GM21717 (cell line): ENCODE measurements at regions not wholly inside any gene's neighbourhood (a gene's known extent, or its start where the extent isn't known, plus 50 kb on each side); places are given as distances from the start of the nearest gene placed in this dataset.
A peak's percentile ranks its signal among the peaks of the same experiment; 100 is the strongest.

ENCODE experiments used
- ATAC-seq: cut with Tn5 transposase; IDR thresholded peaks from one replicate; pipeline ENCODE4 v1.9.1; 2021; ENCODE audit warnings: mild to moderate bottlenecking, moderate library complexity; ENCODE audit not compliant: unreplicated experiment

- ATAC-seq, result no peak
Measured at GRCh38 chr6:153662982-153663381, 376.1 kb upstream of the OPRM1 start.

GRCh38 chr6:153645326-153645725 lies 393.7 kb upstream of the OPRM1 start:
- no peak for ATAC-seq

GRCh38 chr6:153644000-153644399 lies 395.0 kb upstream of the OPRM1 start:
- ATAC-seq, result no peak

- ATAC-seq, result no peak
Measured at GRCh38 chr6:153634416-153634815, 404.6 kb upstream of the OPRM1 start.

GRCh38 chr6:153625089-153625488 lies 414.0 kb upstream of the OPRM1 start:
- no peak for ATAC-seq

GRCh38 chr6:153624528-153624927 lies 414.5 kb upstream of the OPRM1 start:
- no peak for ATAC-seq

- ATAC-seq, result no peak
Measured at GRCh38 chr6:153623496-153623895, 415.5 kb upstream of the OPRM1 start.

- ATAC-seq, result no peak
Measured at GRCh38 chr6:153621491-153621890, 417.5 kb upstream of the OPRM1 start.

GRCh38 chr6:153621070-153621469 lies 418.0 kb upstream of the OPRM1 start:
- no peak for ATAC-seq

GRCh38 chr6:153618371-153619322 lies 420.4 kb upstream of the OPRM1 start:
- ATAC-seq, result no peak

GRCh38 chr6:153616506-153616905 lies 422.5 kb upstream of the OPRM1 start:
- no peak for ATAC-seq

- no peak for ATAC-seq
Measured at GRCh38 chr6:153613719-153614455, 425.2 kb upstream of the OPRM1 start.

- ATAC-seq, result no peak
Measured at GRCh38 chr6:153602401-153602800, 436.6 kb upstream of the OPRM1 start.

- no peak for ATAC-seq
Measured at GRCh38 chr6:153599901-153600300, 439.1 kb upstream of the OPRM1 start.

- no peak for ATAC-seq
Measured at GRCh38 chr6:153595903-153596302, 443.1 kb upstream of the OPRM1 start.

- ATAC-seq, result no peak
Measured at GRCh38 chr6:153594871-153595270, 444.2 kb upstream of the OPRM1 start.

GRCh38 chr6:153591159-153591558 lies 447.9 kb upstream of the OPRM1 start:
- ATAC-seq, result peak; percentile 84

GRCh38 chr6:153590411-153590810 lies 448.6 kb upstream of the OPRM1 start:
- ATAC-seq, result no peak

- ATAC-seq, result no peak
Measured at GRCh38 chr6:153588330-153588729, 450.7 kb upstream of the OPRM1 start.

- ATAC-seq, result no peak
Measured at GRCh38 chr6:153583685-153584084, 452.6 kb upstream of the RGS17 start.

- ATAC-seq, result no peak
Measured at GRCh38 chr6:153580776-153581175, 449.7 kb upstream of the RGS17 start.

- ATAC-seq, result no peak
Measured at GRCh38 chr6:153575528-153575927, 444.4 kb upstream of the RGS17 start.
